SJSA1 (cell line): ENCODE measurements at regions not wholly inside any gene's neighbourhood (a gene's known extent, or its start where the extent isn't known, plus 50 kb on each side); places are given as distances from the start of the nearest gene placed in this dataset.

Experiments
- DNase-seq, 2 experiments: peaks; one replicate each; pipeline ENCODE4 v3.0.0-alpha.2; 2015 to 2020; ENCODE audit warnings: low spot score in 2 of 2, low read depth in 1 of 2
- H3K27ac ChIP-seq: fragments of 250-450 bp; sonication (Bioruptor Pico); 2 replicates; pipeline ENCODE4 v1.5.1; 2020; ENCODE audit warnings: mild to moderate bottlenecking, moderate library complexity
- H3K27me3 ChIP-seq: fragments of 250-450 bp; sonication (Bioruptor Pico); replicated peaks from 2 replicates; pipeline ENCODE4 v1.5.1; 2020; ENCODE audit warnings: mild to moderate bottlenecking, moderate library complexity
- H3K36me3 ChIP-seq: fragments of 250-450 bp; sonication (Bioruptor Pico); 2 replicates; pipeline ENCODE4 v1.5.1; 2020; ENCODE audit warnings: mild to moderate bottlenecking
- H3K4me1 ChIP-seq: fragments of 250-450 bp; sonication (Bioruptor Pico); replicated peaks from 2 replicates; pipeline ENCODE4 v1.6.1; 2021; ENCODE audit warnings: mild to moderate bottlenecking
- H3K4me3 ChIP-seq: fragments of 250-450 bp; sonication (Bioruptor Pico); 2 replicates; pipeline ENCODE4 v1.5.1; 2020; ENCODE audit warnings: mild to moderate bottlenecking
- H3K9me3 ChIP-seq: fragments of 250-450 bp; sonication (Bioruptor Pico); replicated peaks from 2 replicates; pipeline ENCODE4 v1.5.1; 2020; ENCODE audit warnings: mild to moderate bottlenecking

GRCh38 chr18:78849046-78849445 is 130.6 kb upstream of the SALL3 start:
- Histone ChIP-seq H3K27ac (no peak overlapping the region), H3K9me3 (peaks cover 5% of the 10 kb centered on the region), H3K4me1 (no peaks in the 10 kb centered on the region), H3K4me3 (no peak overlapping the region), H3K27me3 (no peaks in the 10 kb centered on the region), H3K36me3 (no peaks in the 10 kb centered on the region)
- DNase-seq, result no peak

- H3K4me3 ChIP-seq, result no peak overlapping the region
- no peak overlapping the region for H3K27ac ChIP-seq
- peaks cover 5% of the 10 kb centered on the region for H3K9me3 ChIP-seq
- no peaks in the 10 kb centered on the region for H3K27me3 ChIP-seq
- H3K4me1 ChIP-seq, result no peaks in the 10 kb centered on the region
- no peak for DNase-seq
- H3K36me3 ChIP-seq, result no peaks in the 10 kb centered on the region
These were observed 130.2 kb upstream of the SALL3 start for GRCh38 chr18:78849458-78849857.

GRCh38 chr18:78853341-78853740 is 126.3 kb upstream of the SALL3 start:
- H3K27me3 ChIP-seq, result no peaks in the 10 kb centered on the region
- H3K36me3 ChIP-seq, result no peaks in the 10 kb centered on the region
- H3K9me3 ChIP-seq, result peaks cover 8% of the 10 kb centered on the region
- H3K27ac ChIP-seq, result no peak overlapping the region
- H3K4me3 ChIP-seq, result no peak overlapping the region
- no peaks in the 10 kb centered on the region for H3K4me1 ChIP-seq
- no peak for DNase-seq

- no peak overlapping the region for H3K27ac ChIP-seq
- H3K27me3 ChIP-seq, result no peaks in the 10 kb centered on the region
- no peak for DNase-seq
- H3K36me3 ChIP-seq, result no peaks in the 10 kb centered on the region
- H3K4me3 ChIP-seq, result no peak overlapping the region
- H3K9me3 ChIP-seq, result peaks cover 13% of the 10 kb centered on the region
- H3K4me1 ChIP-seq, result no peaks in the 10 kb centered on the region
These were observed 124.4 kb upstream of the SALL3 start for GRCh38 chr18:78855188-78855587.

- Histone ChIP-seq H3K36me3 (no peaks in the 10 kb centered on the region), H3K9me3 (peaks cover 15% of the 10 kb centered on the region), H3K4me3 (no peak overlapping the region)
These were observed 122.9 kb upstream of the SALL3 start for GRCh38 chr18:78856569-78857313.

GRCh38 chr18:78857314-78858150 is 122.1 kb upstream of the SALL3 start:
- H3K27ac ChIP-seq, result no peak overlapping the region

More at GRCh38 chr18:78856569-78857313, 122.9 kb upstream of the SALL3 start:
- H3K27ac ChIP-seq, result no peak overlapping the region
- DNase-seq, result no peak
- H3K4me1 ChIP-seq, result no peaks in the 10 kb centered on the region
- H3K27me3 ChIP-seq, result no peaks in the 10 kb centered on the region

GRCh38 chr18:78859686-78860085 is 119.9 kb upstream of the SALL3 start:
- DNase-seq, result no peak
- Histone ChIP-seq H3K4me1 (no peaks in the 10 kb centered on the region), H3K27me3 (no peaks in the 10 kb centered on the region), H3K4me3 (no peak overlapping the region), H3K9me3 (peaks cover 15% of the 10 kb centered on the region), H3K36me3 (no peaks in the 10 kb centered on the region), H3K27ac (no peak overlapping the region)

More at GRCh38 chr18:78857314-78858150, 122.1 kb upstream of the SALL3 start:
- H3K27me3 ChIP-seq, result no peaks in the 10 kb centered on the region
- H3K4me3 ChIP-seq, result no peak overlapping the region
- no peaks in the 10 kb centered on the region for H3K36me3 ChIP-seq
- no peak for DNase-seq
- no peaks in the 10 kb centered on the region for H3K4me1 ChIP-seq
- peaks cover 15% of the 10 kb centered on the region for H3K9me3 ChIP-seq

GRCh38 chr18:78860117-78860516 is 119.5 kb upstream of the SALL3 start:
- Histone ChIP-seq H3K27ac (no peak overlapping the region), H3K9me3 (peaks cover 11% of the 10 kb centered on the region), H3K27me3 (no peaks in the 10 kb centered on the region), H3K4me3 (no peak overlapping the region), H3K4me1 (no peaks in the 10 kb centered on the region), H3K36me3 (no peaks in the 10 kb centered on the region)
- DNase-seq, result no peak

- no peak overlapping the region for H3K4me3 ChIP-seq
- no peaks in the 10 kb centered on the region for H3K4me1 ChIP-seq
- no peaks in the 10 kb centered on the region for H3K36me3 ChIP-seq
- H3K9me3 ChIP-seq, result peaks cover 14% of the 10 kb centered on the region
- H3K27me3 ChIP-seq, result no peaks in the 10 kb centered on the region
- no peak for DNase-seq
- no peak overlapping the region for H3K27ac ChIP-seq
These were observed 118.5 kb upstream of the SALL3 start for GRCh38 chr18:78861116-78861515.

- Histone ChIP-seq H3K9me3 (peaks cover 12% of the 10 kb centered on the region), H3K27ac (no peak overlapping the region), H3K36me3 (no peaks in the 10 kb centered on the region), H3K27me3 (no peaks in the 10 kb centered on the region), H3K4me1 (no peaks in the 10 kb centered on the region), H3K4me3 (no peak overlapping the region)
- DNase-seq, result no peak
These were observed 117.9 kb upstream of the SALL3 start for GRCh38 chr18:78861706-78862105.

GRCh38 chr18:78862395-78862794 is 117.2 kb upstream of the SALL3 start:
- H3K27ac ChIP-seq, result no peak overlapping the region
- H3K4me1 ChIP-seq, result no peaks in the 10 kb centered on the region
- DNase-seq, result no peak
- H3K27me3 ChIP-seq, result no peaks in the 10 kb centered on the region
- H3K4me3 ChIP-seq, result no peak overlapping the region
- H3K36me3 ChIP-seq, result no peaks in the 10 kb centered on the region
- H3K9me3 ChIP-seq, result peaks cover 10% of the 10 kb centered on the region

- Histone ChIP-seq H3K27me3 (no peaks in the 10 kb centered on the region), H3K4me3 (no peak overlapping the region), H3K36me3 (no peaks in the 10 kb centered on the region), H3K27ac (no peak overlapping the region), H3K9me3 (peaks cover 5% of the 10 kb centered on the region), H3K4me1 (no peaks in the 10 kb centered on the region)
- DNase-seq, result no peak
These were observed 114.5 kb upstream of the SALL3 start for GRCh38 chr18:78865056-78865598.

GRCh38 chr18:78865771-78866310 is 113.8 kb upstream of the SALL3 start:
- Histone ChIP-seq H3K4me1 (no peaks in the 10 kb centered on the region), H3K9me3 (peaks cover 3% of the 10 kb centered on the region; the same call in 1 of the 2 replicates), H3K27me3 (no peaks in the 10 kb centered on the region), H3K27ac (no peak overlapping the region), H3K36me3 (no peaks in the 10 kb centered on the region), H3K4me3 (no peak overlapping the region)
- DNase-seq, result no peak

GRCh38 chr18:78867131-78867530 is 112.5 kb upstream of the SALL3 start:
- peaks cover 3% of the 10 kb centered on the region; the same call in 1 of the 2 replicates for H3K9me3 ChIP-seq
- H3K27me3 ChIP-seq, result no peaks in the 10 kb centered on the region
- no peak for DNase-seq
- H3K4me1 ChIP-seq, result no peaks in the 10 kb centered on the region
- H3K36me3 ChIP-seq, result no peaks in the 10 kb centered on the region
- H3K27ac ChIP-seq, result no peak overlapping the region
- no peak overlapping the region for H3K4me3 ChIP-seq
